Fibroblast of villous mesenchyme (primary cell): ENCODE measurements at regions not wholly inside any gene's neighbourhood (a gene's known extent, or its start where the extent isn't known, plus 50 kb on each side); places are given as distances from the start of the nearest gene placed in this dataset.
A peak's percentile ranks its signal among the peaks of the same experiment; 100 is the strongest.

Source experiments
- DNase-seq: peaks from one replicate; pipeline ENCODE4 v3.0.0-alpha.2; 2010; ENCODE audit warnings: low read depth
- H3K4me3 ChIP-seq: 2 replicates; pipeline ENCODE4 v1.5.1; 2011; ENCODE audit warnings: low read depth, mild to moderate bottlenecking, low read length
- TF ChIP-seq, protein P1 (sequence below): IDR thresholded peaks from 2 replicates; pipeline ENCODE4 v1.5.1; 2012; ENCODE audit warnings: low read depth, mild to moderate bottlenecking, low read length; ENCODE audit not compliant: insufficient read depth

DNA sequence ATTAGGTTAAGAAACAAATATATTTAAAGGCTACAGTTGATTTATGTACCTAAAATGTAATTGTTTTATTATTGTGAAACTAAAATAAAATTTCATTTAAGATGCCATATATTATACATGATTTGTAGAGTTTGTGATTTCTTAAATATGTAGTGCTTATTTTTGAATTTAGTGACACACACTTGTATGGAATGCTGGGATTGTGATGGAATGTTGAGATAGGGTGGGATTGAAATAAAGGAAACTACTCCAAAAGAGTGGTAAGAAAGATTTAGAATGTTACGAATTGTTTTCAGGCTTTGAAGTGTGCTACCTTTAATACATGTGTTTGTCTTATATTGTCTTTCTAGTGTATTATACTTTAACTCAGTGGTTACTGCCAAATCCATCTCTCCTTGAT is 330.3 kb upstream of the PITX2 start:
- TF ChIP-seq, protein P1, sequence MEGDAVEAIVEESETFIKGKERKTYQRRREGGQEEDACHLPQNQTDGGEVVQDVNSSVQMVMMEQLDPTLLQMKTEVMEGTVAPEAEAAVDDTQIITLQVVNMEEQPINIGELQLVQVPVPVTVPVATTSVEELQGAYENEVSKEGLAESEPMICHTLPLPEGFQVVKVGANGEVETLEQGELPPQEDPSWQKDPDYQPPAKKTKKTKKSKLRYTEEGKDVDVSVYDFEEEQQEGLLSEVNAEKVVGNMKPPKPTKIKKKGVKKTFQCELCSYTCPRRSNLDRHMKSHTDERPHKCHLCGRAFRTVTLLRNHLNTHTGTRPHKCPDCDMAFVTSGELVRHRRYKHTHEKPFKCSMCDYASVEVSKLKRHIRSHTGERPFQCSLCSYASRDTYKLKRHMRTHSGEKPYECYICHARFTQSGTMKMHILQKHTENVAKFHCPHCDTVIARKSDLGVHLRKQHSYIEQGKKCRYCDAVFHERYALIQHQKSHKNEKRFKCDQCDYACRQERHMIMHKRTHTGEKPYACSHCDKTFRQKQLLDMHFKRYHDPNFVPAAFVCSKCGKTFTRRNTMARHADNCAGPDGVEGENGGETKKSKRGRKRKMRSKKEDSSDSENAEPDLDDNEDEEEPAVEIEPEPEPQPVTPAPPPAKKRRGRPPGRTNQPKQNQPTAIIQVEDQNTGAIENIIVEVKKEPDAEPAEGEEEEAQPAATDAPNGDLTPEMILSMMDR = no peak
- no peak for DNase-seq
- H3K4me3 ChIP-seq = no peak overlapping the region

DNA sequence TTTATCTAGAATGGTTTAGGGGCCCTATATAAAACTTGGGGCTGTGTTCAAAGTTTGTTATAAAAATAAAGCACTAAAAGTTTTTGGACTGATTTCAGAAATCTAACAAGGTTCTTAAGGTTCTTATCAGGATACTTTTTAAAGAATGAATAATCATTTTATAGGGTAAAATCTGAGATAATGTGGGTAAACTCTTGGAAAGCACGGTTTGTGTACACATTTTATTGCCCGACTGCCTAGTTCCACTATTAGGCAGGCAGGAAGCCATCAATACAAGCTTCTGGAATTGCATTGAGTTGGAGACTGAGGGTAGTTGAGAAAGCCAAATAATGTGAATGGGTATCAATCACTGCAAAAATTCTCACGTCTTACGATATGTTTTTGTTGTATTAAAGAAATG is 331.0 kb upstream of the PITX2 start:
- DNase-seq = peak; percentile 33
- H3K4me3 ChIP-seq = no peak overlapping the region
- TF ChIP-seq, protein P1 = no peak

DNA sequence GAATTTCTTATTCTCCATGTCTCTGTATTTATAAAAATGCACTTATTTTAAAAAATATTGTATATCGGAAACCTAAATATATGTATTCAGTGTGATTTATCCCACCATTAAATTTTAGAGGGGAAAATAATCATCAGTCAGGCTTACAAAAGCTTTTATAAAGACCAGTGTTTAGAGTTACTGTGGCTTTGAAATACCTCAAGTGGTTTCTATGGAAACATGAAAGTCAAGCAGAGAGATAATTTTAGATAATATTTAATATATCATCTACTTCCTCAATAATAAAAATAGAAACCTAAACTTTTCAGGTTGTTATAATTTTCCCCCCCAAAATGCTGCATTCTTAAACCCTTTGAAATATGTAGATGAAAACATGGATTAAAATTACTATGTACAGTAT is 332.9 kb upstream of the PITX2 start:
- H3K4me3 ChIP-seq = no peak overlapping the region
- no peak for DNase-seq
- TF ChIP-seq, protein P1 = no peak

DNA sequence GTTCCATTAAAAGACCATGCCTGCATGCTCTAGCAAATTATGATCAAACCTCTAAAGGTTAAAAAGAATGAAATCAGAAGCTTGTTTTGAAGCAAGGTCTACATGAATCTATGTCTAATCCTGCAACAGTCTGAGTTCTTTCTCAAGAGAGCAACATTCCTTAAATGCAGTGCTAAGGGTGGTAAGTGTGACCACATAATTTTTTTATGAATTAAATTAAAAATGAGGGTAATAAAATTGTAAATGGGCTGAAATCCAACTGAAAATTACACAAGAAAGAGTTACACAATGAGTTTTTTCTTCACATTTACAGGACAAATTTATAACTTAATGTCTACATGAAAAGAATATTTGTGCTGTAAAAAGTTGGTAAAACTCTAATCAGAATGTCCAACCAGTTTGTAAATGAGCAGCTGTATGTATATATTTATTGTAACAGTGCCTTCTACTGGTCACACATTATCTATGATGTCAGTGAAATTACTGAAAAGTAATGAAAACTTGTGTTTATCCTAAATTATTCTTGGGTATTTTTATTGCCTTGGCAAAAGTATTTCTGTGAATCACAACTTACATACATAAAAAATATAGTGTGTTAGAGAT is 336.3 kb upstream of the PITX2 start:
- peak; percentile 74 for DNase-seq
- H3K4me3 ChIP-seq = no peak overlapping the region
- TF ChIP-seq, protein P1 = peak; percentile 46

DNA sequence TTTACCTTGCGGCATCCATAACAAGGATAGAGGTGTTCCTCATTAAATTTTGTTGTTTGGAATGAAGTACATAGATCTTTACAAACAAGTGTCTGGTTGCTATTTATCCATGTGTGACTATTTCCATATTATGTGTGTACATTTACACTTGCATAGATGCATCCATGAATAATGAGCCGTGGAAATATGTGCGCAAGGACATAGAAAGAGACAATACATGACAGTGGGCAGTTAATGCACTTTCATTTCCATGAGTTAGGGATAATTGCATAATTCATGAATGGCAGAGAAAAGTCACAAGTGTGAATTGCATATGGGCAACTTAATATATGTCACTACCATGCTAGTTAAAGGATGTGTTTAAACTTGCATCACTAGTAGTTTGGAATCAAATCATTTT is 338.2 kb upstream of the PITX2 start:
- H3K4me3 ChIP-seq = no peak overlapping the region
- TF ChIP-seq, protein P1 = no peak
- no peak for DNase-seq

DNA sequence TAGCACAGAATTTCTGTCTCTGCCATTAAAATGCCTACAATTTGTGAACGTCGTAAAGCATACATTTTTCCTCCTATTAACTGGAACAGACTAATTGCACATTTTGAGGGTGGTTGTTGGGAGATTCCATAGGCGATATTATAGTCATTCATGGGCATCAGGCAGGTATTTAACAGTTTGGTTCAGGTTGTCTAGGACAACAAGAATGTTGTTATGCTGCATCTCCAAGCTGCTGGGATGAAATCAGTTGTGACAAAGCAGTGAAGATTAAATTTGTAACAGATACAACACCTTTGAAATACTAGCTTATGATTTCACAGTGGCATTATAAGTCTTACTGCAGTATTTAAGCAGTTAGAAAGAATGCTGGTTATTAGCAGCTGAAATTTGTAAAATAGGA is 339.7 kb upstream of the PITX2 start:
- no peak overlapping the region for H3K4me3 ChIP-seq
- no peak for DNase-seq
- TF ChIP-seq, protein P1 = no peak

DNA sequence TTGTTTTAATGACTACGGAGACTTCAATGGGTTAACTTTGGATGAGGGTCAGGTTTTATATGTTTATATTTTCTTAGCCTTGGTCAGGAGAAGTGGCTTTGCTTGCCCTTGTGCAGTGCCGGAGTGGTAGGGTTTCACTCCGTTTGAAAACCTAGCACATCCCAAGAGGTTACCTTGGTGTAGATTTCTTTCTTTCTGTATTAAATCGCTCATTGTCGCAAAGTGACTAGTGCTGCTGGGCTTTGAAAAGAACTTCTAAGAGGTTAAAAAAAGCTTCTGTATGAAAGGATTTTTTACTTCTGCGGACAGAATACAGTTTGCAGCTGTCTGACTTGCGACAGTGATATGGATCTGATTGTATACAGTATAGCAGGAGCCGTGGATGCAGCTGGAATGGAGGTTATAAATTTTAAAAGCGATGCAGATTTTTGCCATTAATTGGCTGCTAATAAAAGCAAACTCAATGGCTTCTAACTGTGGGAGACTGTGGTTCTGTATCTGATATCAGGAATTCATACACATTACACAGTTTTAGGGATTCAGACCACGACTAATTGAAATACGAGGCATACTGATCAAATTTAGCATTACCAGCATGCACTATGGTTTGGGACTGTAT is 340.9 kb upstream of the PITX2 start:
- TF ChIP-seq, protein P1 = no peak
- peak; percentile 44 for DNase-seq

More for the DNA sequence above, 340.9 kb upstream of the PITX2 start:
- H3K4me3 ChIP-seq = peak overlapping the region; percentile 29
